Endothelial cell of umbilical vein (primary cell): ENCODE measurements at regions not wholly inside any gene's neighbourhood (a gene's known extent, or its start where the extent isn't known, plus 50 kb on each side); places are given as distances from the start of the nearest gene placed in this dataset.

ENCODE experiments used
- BruUV-seq: library from RNA; stranded (reverse); fragments of 400-500 nt; replicated peaks from 2 replicates; lab custom pipeline; 2021; lab: Mats Ljungman, UMichigan
- CTCF ChIA-PET: fragments of 300-600, 350-600 bp; sonication (Branson Sonifier 250); formaldehyde crosslinking; loops from one replicate; lab custom pipeline; 2021; ENCODE audit warnings: antibody characterized with exemption, inconsistent platforms; lab: Charles Lee
- POLR2A ChIA-PET: fragments of 300-600, 350-600 bp; sonication (Branson Sonifier 250); formaldehyde crosslinking; loops from one replicate; lab custom pipeline; 2021; ENCODE audit warnings: antibody characterized with exemption, inconsistent platforms; lab: Charles Lee
- DNase-seq: peaks from one replicate; pipeline ENCODE4 v3.0.0-alpha.2; 2011; ENCODE audit warnings: low read depth, low spot score
- FAIRE-seq: peaks from 2 replicates; lab custom pipeline; 2011; peaks lifted over from hg19 to GRCh38; lab: Jason Lieb, UNC
- H2AFZ ChIP-seq: 2 replicates; pipeline ENCODE4 v1.6.0; 2012; ENCODE audit warnings: low read depth, low read length, control low read depth, inconsistent platforms
- H3K27ac ChIP-seq: 2 replicates; pipeline ENCODE4 v1.5.1; 2011; ENCODE audit warnings: low read depth, mild to moderate bottlenecking, control low read depth, low read length, moderate library complexity; ENCODE audit not compliant: insufficient read depth
- H3K27me3 ChIP-seq, 2 experiments: 2 replicates each; pipeline versions ENCODE4 v1.6.0 to v1.6.1; 2011; ENCODE audit warnings: low read length in 2 of 2, mixed read lengths in 1 of 2; ENCODE audit not compliant: control insufficient read depth in 2 of 2, insufficient read depth in 2 of 2
- H3K36me3 ChIP-seq, 2 experiments: 2 replicates in 1 of 2; 3 replicates in 1 of 2; pipeline ENCODE4 v1.5.1; 2011; ENCODE audit warnings: low read length in 2 of 2, mild to moderate bottlenecking in 1 of 2, moderate library complexity in 1 of 2; ENCODE audit not compliant: control insufficient read depth in 2 of 2, insufficient read depth in 2 of 2; ENCODE audit errors: extremely low read depth in 1 of 2
- H3K4me1 ChIP-seq: 3 replicates; pipeline ENCODE4 v1.5.1; 2011; ENCODE audit warnings: mild to moderate bottlenecking, low read length; ENCODE audit not compliant: control insufficient read depth, insufficient read depth; ENCODE audit errors: extremely low read depth
- H3K4me2 ChIP-seq: 2 replicates; pipeline ENCODE4 v1.6.1; 2011; ENCODE audit warnings: low read length, control low read depth, mixed read lengths; ENCODE audit not compliant: insufficient read depth
- H3K4me3 ChIP-seq, 3 experiments: fragments of 200-600 bp in 1 of 3; sonication (generic), shearing (Covaris generic) in 1 of 3; replicated peaks in 1 of 3; 2 replicates each; pipeline ENCODE4 v1.5.1; 2011 to 2016; ENCODE audit warnings: control low read depth in 3 of 3, low read length in 3 of 3, mild to moderate bottlenecking in 2 of 3, inconsistent platforms in 1 of 3, low read depth in 1 of 3, moderate library complexity in 1 of 3; ENCODE audit not compliant: insufficient read depth in 1 of 3
- H3K79me2 ChIP-seq: 2 replicates; pipeline ENCODE4 v1.6.0; 2012; ENCODE audit warnings: low read length, inconsistent platforms; ENCODE audit not compliant: control insufficient read depth, insufficient read depth
- H3K9ac ChIP-seq: replicated peaks from 2 replicates; pipeline ENCODE3; 2011; ENCODE audit warnings: low read length, control low read depth; ENCODE audit not compliant: insufficient read depth; ENCODE audit errors: extremely low read depth
- H3K9me1 ChIP-seq: replicated peaks from 3 replicates; pipeline ENCODE4 v1.6.0; 2011; ENCODE audit warnings: mild to moderate bottlenecking, low read length; ENCODE audit not compliant: control insufficient read depth, insufficient read depth; ENCODE audit errors: extremely low read depth
- H3K9me3 ChIP-seq: replicated peaks from 2 replicates; pipeline ENCODE4 v1.5.1; 2012; ENCODE audit warnings: low read length, inconsistent platforms; ENCODE audit not compliant: control insufficient read depth, insufficient read depth
- H4K20me1 ChIP-seq: replicated peaks from 2 replicates; pipeline ENCODE3; 2011; ENCODE audit warnings: mild to moderate bottlenecking, low read length; ENCODE audit not compliant: control insufficient read depth, insufficient read depth; ENCODE audit errors: extremely low read depth
- EZH2 ChIP-seq: IDR thresholded peaks from 2 replicates; pipeline ENCODE4 v1.6.1; 2012; ENCODE audit warnings: borderline replicate concordance, low read depth, mild to moderate bottlenecking, moderate library complexity, low read length, inconsistent platforms; ENCODE audit not compliant: severe bottlenecking
- FOS ChIP-seq: IDR thresholded peaks from 2 replicates; pipeline ENCODE4 v1.6.1; 2011; ENCODE audit warnings: mild to moderate bottlenecking, low read length, moderate library complexity, borderline replicate concordance; ENCODE audit not compliant: insufficient read depth
- GATA2 ChIP-seq: IDR thresholded peaks from 2 replicates; pipeline ENCODE4 v1.7.0; 2011; ENCODE audit warnings: low read depth, mild to moderate bottlenecking, moderate library complexity, mixed read lengths, low read length; ENCODE audit not compliant: insufficient read length, insufficient read depth
- JUN ChIP-seq: IDR thresholded peaks from 2 replicates; pipeline ENCODE4 v1.6.1; 2011; ENCODE audit warnings: borderline replicate concordance, low read depth; ENCODE audit not compliant: insufficient read length, insufficient read depth
- MYC ChIP-seq: IDR thresholded peaks from one replicate; pipeline ENCODE4 v1.6.1; 2011; ENCODE audit warnings: mild to moderate bottlenecking, low read depth, low read length
- POLR2A ChIP-seq: IDR thresholded peaks from 2 replicates; pipeline ENCODE4 v1.6.1; 2012; ENCODE audit warnings: low read depth, mild to moderate bottlenecking, control low read depth, low read length
- POLR2AphosphoS5 ChIP-seq: IDR thresholded peaks from 2 replicates; pipeline ENCODE4 v1.6.1; 2012; ENCODE audit warnings: low read depth, mild to moderate bottlenecking, control low read depth, low read length, moderate library complexity; ENCODE audit not compliant: insufficient read depth
- dilution Hi-C: fragments of 300-500 bp; cut with MboI; formaldehyde crosslinking; loops from one replicate; pipeline ENCODE4 v1.15.0; 2019; ENCODE audit warnings: low sequenced_read_pairs; ENCODE audit not compliant: extremely low pct_ligation_motif_present
- intact Hi-C: fragments of 100-400 bp; cut with micrococcal nuclease; formaldehyde crosslinking; loops from one replicate; pipeline ENCODE4 v1.10.0; 2022
- TF ChIP-seq, protein P1 (sequence below), 2 donors: IDR thresholded peaks; 1 replicate in 1 of 2; 2 replicates in 1 of 2; pipeline ENCODE4 v1.5.1; 2011; ENCODE audit warnings: low read length in 2 of 2, mild to moderate bottlenecking in 2 of 2, moderate library complexity in 2 of 2, control low read depth in 1 of 2, inconsistent platforms in 1 of 2, low read depth in 1 of 2; ENCODE audit not compliant: insufficient read depth in 1 of 2; ENCODE audit errors: extremely low read depth in 1 of 2
- TF ChIP-seq, protein P2 (sequence below): IDR thresholded peaks from 2 replicates; pipeline ENCODE4 v1.6.1; 2011; ENCODE audit not compliant: insufficient read depth, insufficient read length

DNA sequence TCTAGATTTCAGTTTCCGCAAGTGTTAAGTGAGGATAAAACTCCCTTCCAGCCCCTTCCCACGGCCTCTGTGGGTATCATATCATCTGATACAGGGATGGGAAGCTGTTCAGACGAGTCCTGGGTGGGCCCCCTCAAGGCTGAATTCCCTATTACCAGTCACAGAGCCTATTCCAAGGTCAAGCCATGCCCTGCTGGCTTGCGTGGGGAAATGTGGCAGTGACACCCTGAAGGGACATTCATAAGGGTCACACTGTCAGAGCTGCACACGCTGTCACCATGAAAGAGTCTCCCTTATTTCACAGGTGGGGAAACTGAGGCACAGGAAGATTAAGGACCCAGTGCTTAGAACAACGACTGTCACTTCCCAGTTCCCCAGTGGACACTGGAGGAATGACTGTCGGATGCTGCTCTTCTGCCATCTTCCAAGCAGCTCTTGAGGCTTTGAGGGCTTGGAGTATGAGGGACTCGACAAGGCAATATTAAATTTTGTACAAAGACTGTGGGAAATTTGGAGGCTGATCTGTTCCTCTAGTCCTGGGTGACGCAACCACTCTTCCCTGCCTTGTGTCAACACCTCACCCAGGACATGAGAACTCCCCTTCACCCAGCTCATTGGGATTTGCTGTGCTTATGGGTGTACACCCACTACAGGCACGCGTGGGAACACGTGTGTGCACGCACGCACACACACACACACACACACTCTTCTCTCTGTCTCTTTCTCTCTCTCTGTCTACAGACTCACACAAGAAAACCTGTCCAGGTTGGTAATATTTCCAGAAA is 386.0 kb downstream of the RPS24 start:
- intact Hi-C loops, result loop anchor here (5.0 kb wide), 1 partner anchor 238 kb away; no protein-coding TSS in a partner anchor
- Histone ChIP-seq H3K4me2 (no peak overlapping the region), H3K79me2 (no peaks in the 10 kb centered on the region), H3K27me3 (peaks cover 0 to 3% of the 10 kb centered on the region in 2 experiments), H3K9me3 (no peaks in the 10 kb centered on the region), H3K27ac (no peak overlapping the region), H3K4me1 (peaks cover 8% of the 10 kb centered on the region), H4K20me1 (no peaks in the 10 kb centered on the region), H3K9ac (no peak overlapping the region), H3K36me3 (no peaks in the 10 kb centered on the region), H2AFZ (no peak overlapping the region), H3K4me3 (no peak overlapping the region), H3K9me1 (no peaks in the 10 kb centered on the region)
- no peak for FAIRE-seq
- TF ChIP-seq EZH2 (no peak), POLR2A (no peak), JUN (no peak), FOS (no peak), POLR2AphosphoS5 (no peak), MYC (no peak), GATA2 (no peak)
- TF ChIP-seq, protein P1, sequence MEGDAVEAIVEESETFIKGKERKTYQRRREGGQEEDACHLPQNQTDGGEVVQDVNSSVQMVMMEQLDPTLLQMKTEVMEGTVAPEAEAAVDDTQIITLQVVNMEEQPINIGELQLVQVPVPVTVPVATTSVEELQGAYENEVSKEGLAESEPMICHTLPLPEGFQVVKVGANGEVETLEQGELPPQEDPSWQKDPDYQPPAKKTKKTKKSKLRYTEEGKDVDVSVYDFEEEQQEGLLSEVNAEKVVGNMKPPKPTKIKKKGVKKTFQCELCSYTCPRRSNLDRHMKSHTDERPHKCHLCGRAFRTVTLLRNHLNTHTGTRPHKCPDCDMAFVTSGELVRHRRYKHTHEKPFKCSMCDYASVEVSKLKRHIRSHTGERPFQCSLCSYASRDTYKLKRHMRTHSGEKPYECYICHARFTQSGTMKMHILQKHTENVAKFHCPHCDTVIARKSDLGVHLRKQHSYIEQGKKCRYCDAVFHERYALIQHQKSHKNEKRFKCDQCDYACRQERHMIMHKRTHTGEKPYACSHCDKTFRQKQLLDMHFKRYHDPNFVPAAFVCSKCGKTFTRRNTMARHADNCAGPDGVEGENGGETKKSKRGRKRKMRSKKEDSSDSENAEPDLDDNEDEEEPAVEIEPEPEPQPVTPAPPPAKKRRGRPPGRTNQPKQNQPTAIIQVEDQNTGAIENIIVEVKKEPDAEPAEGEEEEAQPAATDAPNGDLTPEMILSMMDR (IDR thresholded peaks at IDR 0.05; ENCODE audit: extremely low read depth in 1 of 2, insufficient read depth in 1 of 2, low read depth in 1 of 2, low read length in 2 of 2), result no peak
- TF ChIP-seq, protein P2, sequence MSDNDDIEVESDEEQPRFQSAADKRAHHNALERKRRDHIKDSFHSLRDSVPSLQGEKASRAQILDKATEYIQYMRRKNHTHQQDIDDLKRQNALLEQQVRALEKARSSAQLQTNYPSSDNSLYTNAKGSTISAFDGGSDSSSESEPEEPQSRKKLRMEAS, result no peak
- ChIA-PET CTCF (no interaction called here), POLR2A (no interaction called here)
- dilution Hi-C loops, result no loop called here
- DNase-seq, result no peak
- no TSS peak for BruUV-seq
